LNCaP clone FGC (cell line): ENCODE measurements at regions not wholly inside any gene's neighbourhood (a gene's known extent, or its start where the extent isn't known, plus 50 kb on each side); places are given as distances from the start of the nearest gene placed in this dataset.

ENCODE experiments used
- DNase-seq: peaks from one replicate; pipeline ENCODE4 v3.0.0-alpha.2; 2011; ENCODE audit warnings: low read depth
- H3K4me3 ChIP-seq: 2 replicates; pipeline ENCODE4 v1.5.1; 2011; ENCODE audit warnings: mild to moderate bottlenecking, low read depth, low read length, control low read depth
- TF ChIP-seq, protein P1 (sequence below): IDR thresholded peaks from 2 replicates; pipeline ENCODE4 v1.5.1; 2012; ENCODE audit warnings: mild to moderate bottlenecking; ENCODE audit not compliant: control insufficient read depth, insufficient read depth; ENCODE audit errors: extremely low read depth

DNA sequence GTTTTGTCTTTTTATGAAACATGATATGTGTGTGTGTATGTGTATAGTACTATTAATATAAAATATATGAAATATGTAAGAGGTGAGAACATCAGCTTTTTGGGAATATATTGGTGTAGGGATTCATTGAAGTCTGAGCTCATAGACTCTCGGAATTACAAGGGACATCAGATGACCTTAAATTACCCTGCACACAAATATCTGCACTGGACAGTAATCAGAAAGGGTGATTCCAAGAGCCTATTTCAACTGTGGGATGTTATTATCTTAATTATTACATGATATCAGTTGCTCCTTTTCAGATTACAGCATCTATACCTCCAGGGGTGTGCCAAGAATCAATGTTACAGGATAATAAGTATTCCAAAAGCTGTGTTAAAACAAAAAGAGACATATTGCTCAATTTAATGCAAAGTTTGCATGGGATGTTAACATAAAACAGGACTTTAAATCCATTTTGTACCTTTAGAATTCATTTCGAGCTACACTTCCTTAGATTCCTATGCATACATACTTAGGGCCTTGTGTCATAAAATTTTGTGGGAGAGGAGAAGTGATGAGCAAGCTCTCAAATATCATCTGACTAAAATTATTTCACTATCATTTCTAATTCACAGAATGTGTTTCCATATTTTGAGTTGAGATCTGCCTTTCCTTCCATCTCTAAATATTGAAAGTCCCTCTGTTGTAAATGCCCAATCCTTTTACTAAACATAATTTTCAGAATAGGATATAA lies 365.2 kb downstream of the BRINP1 start:
- TF ChIP-seq, protein P1, sequence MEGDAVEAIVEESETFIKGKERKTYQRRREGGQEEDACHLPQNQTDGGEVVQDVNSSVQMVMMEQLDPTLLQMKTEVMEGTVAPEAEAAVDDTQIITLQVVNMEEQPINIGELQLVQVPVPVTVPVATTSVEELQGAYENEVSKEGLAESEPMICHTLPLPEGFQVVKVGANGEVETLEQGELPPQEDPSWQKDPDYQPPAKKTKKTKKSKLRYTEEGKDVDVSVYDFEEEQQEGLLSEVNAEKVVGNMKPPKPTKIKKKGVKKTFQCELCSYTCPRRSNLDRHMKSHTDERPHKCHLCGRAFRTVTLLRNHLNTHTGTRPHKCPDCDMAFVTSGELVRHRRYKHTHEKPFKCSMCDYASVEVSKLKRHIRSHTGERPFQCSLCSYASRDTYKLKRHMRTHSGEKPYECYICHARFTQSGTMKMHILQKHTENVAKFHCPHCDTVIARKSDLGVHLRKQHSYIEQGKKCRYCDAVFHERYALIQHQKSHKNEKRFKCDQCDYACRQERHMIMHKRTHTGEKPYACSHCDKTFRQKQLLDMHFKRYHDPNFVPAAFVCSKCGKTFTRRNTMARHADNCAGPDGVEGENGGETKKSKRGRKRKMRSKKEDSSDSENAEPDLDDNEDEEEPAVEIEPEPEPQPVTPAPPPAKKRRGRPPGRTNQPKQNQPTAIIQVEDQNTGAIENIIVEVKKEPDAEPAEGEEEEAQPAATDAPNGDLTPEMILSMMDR, result no peak
- H3K4me3 ChIP-seq, result no peak overlapping the region
- DNase-seq, result no peak

DNA sequence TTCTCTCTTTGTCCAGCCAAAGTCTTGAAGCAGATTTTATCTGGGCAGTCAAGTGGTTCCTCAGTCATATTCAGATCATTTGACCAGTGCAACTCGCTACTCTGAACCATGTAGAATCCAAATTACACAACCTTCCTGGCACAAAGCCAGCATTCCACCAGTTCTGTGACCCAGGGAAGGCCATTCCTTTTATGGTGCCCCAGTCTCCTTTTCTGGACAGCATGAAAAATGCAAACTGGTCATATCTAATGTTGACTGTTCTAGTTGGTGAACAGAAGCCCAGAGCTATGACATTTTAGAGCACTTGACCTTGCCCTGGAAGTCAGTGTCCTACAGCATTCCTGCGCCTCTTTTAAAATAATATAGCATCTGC lies 364.6 kb downstream of the BRINP1 start:
- TF ChIP-seq, protein P1, result no peak
- DNase-seq, result no peak
- H3K4me3 ChIP-seq, result no peak overlapping the region

DNA sequence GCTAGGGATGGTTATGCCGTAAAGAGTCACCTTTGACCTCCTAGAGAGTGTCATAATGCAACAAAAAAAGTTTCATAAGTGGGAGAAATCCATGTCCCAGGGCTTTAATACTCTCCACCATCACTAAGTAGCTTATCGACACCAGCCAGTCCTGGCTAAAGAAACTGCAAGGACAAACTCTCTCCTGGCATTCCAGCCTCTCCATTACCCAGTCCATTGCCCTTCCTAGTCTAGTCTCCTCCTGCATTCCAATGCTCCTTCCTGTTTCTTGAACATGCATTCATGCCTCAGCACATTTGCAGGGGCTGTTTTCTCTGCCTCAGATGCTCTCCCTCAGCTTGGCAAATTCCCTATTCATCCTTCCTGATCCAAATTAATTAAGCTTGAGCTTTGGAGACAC lies 364.1 kb downstream of the BRINP1 start:
- TF ChIP-seq, protein P1, result no peak
- H3K4me3 ChIP-seq, result no peak overlapping the region
- no peak for DNase-seq

DNA sequence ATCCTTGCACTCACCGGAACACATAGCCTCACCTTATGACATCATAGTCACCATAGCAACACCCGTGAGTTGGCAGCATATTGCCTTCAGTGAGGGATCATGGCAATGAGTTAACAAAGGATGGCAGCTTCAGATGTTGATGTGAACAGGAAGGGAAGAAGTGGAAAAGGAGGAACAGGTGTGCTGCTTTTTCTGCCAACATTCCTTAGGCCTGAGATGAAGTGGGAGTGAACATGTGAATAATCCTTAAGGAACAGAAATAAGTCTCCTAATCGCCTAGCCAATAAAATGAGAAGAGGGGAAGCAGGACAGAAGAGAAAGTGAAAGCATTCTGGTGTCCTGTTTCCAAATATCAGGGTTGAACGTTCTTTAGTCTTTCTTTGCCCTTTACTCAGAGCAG lies 360.0 kb downstream of the BRINP1 start:
- TF ChIP-seq, protein P1, result no peak
- no peak for DNase-seq
- no peak overlapping the region for H3K4me3 ChIP-seq

DNA sequence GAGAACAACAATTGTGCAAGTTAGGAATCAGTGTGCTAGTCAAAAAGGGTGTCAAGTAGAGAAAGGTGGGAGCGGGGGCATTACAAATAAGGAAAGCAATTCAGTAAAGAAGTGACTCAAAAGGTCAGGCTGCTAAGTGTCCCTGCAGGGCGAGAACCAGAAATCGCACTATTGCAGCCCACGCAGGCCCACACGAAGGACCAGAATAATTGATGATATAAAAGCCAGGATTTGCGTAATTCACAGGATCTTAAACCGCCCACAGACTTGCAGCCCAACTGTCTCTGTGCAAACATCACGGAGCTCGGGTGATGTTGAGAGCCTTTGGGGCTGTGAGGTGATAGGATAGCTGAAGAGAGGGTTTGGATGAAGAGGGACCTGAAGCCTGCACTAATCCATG lies 349.0 kb downstream of the BRINP1 start:
- H3K4me3 ChIP-seq, result no peak overlapping the region
- no peak for DNase-seq
- TF ChIP-seq, protein P1, result no peak

DNA sequence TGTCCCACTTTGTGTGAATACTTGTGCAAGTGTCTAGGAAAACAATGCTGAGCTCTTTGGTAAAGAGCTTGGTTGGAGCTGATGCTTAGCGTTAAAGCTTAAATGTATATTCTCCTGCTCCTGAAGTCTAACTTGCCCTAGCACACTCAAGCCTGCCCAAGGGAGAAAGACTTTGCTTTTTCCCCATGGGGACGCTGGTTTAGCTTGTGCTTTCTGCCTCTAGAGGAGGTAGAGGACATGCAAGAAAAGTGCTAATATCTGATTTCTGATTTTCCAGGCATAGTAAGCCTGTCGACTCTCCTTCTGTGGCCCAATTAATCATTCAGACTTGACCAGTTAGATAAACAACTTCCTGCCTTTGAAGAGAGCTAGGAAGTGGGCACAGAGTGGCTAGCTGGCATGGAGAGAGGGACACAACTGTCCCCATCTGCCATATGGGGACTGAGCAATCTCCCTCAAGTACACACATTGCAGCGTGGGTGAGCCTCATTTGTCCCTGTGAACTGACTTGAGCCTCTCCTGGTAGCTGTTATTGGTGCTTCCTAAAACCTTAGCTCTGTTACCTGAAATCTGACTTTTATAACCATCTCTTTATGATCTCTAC lies 348.4 kb downstream of the BRINP1 start:
- TF ChIP-seq, protein P1, result no peak
- no peak for DNase-seq
- no peak overlapping the region for H3K4me3 ChIP-seq

DNA sequence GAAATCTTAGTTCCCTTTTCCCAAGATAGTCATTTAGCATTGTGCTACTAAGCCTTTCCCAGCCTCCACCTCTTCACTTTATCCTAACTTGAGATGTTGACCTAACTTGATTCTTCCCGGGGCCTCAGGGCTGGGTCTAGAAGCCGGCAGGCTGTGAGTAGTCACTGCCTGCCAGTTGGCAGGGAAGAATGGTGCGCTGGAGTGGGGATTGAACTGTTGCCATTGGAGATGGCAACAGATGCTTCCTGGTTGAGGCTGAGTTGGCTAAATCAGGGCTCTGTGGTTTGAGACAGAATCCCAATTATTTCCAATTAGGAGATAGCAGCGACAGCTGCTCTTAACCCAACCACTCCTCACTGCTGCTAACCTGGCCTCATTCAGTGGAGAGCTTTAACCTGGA lies 343.1 kb downstream of the BRINP1 start:
- no peak overlapping the region for H3K4me3 ChIP-seq
- TF ChIP-seq, protein P1, result no peak
- DNase-seq, result no peak
